ENCODE measurements at regions not wholly inside any gene's neighbourhood (a gene's known extent, or its start where the extent isn't known, plus 50 kb on each side); places are given as distances from the start of the nearest gene placed in this dataset.

- DNase-seq, result no peak
These were observed 553.0 kb downstream of the SLC16A7 start for GRCh38 chr12:60148831-60149230.

- DNase-seq, result no peak
These were observed 556.9 kb downstream of the SLC16A7 start for GRCh38 chr12:60152756-60153155.

- DNase-seq, result no peak
These were observed 563.9 kb downstream of the SLC16A7 start for GRCh38 chr12:60159761-60160160.

GRCh38 chr12:60162988-60163720, 567.3 kb downstream of the SLC16A7 start:
- DNase-seq, result no peak

- no peak for DNase-seq
These were observed 570.0 kb downstream of the SLC16A7 start for GRCh38 chr12:60165781-60166180.

GRCh38 chr12:60168441-60168840, 572.6 kb downstream of the SLC16A7 start:
- DNase-seq, result no peak

GRCh38 chr12:60169904-60170303, 574.1 kb downstream of the SLC16A7 start:
- no peak for DNase-seq

- DNase-seq, result no peak
These were observed 576.7 kb downstream of the SLC16A7 start for GRCh38 chr12:60172266-60173211.

- no peak for DNase-seq
These were observed 577.7 kb downstream of the SLC16A7 start for GRCh38 chr12:60173224-60174170.

- DNase-seq, result no peak
These were observed 578.6 kb downstream of the SLC16A7 start for GRCh38 chr12:60174476-60174875.

GRCh38 chr12:60174941-60175340, 579.1 kb downstream of the SLC16A7 start:
- DNase-seq, result no peak

GRCh38 chr12:60176891-60177290, 581.1 kb downstream of the SLC16A7 start:
- no peak for DNase-seq

- DNase-seq, result no peak
These were observed 584.5 kb downstream of the SLC16A7 start for GRCh38 chr12:60180298-60180697.

- no peak for DNase-seq
These were observed 586.5 kb downstream of the SLC16A7 start for GRCh38 chr12:60182354-60182753.

GRCh38 chr12:60184096-60184495, 588.3 kb downstream of the SLC16A7 start:
- DNase-seq, result no peak

GRCh38 chr12:60185060-60185459, 589.2 kb downstream of the SLC16A7 start:
- DNase-seq, result no peak

GRCh38 chr12:60191271-60191670, 595.4 kb downstream of the SLC16A7 start:
- no peak for DNase-seq

GRCh38 chr12:60191676-60192359, 596.0 kb downstream of the SLC16A7 start:
- no peak for DNase-seq

GRCh38 chr12:60194678-60195077, 598.8 kb downstream of the SLC16A7 start:
- no peak for DNase-seq

- no peak for DNase-seq
These were observed 599.7 kb downstream of the SLC16A7 start for GRCh38 chr12:60195483-60195882.

- DNase-seq, result no peak
These were observed 600.5 kb downstream of the SLC16A7 start for GRCh38 chr12:60196366-60196765.

GRCh38 chr12:60197589-60197988, 601.8 kb downstream of the SLC16A7 start:
- no peak for DNase-seq
